ENCODE measurements at regions not wholly inside any gene's neighbourhood (a gene's known extent, or its start where the extent isn't known, plus 50 kb on each side); places are given as distances from the start of the nearest gene placed in this dataset.

GRCh38 chr11:35071722-35072121 is 67.2 kb upstream of the CD44 start:
- no peak for ATAC-seq

More at GRCh38 chr11:35071722-35072121, 67.2 kb upstream of the CD44 start:
- Histone ChIP-seq H3K9me2 (ENCODE audit: insufficient read depth) (no peaks in the 10 kb centered on the region), H3K4me2 (ENCODE audit: low read length) (no peak overlapping the region), H4K20me1 (ENCODE audit: insufficient read depth) (no peaks in the 10 kb centered on the region), H3K27me3 (ENCODE audit: insufficient read depth, low read length) (no peaks in the 10 kb centered on the region), H3K9me3 (ENCODE audit: control insufficient read depth in 1 of 2, insufficient read depth in 1 of 2, low read depth in 1 of 2, low read length in 2 of 2) (peaks cover 0 to 6% of the 10 kb centered on the region in 2 experiments; a peak in 1 of 4 replicates), H3K27ac (ENCODE audit: low read depth, low read length) (no peak overlapping the region), H3K36me3 (ENCODE audit: control insufficient read depth in 1 of 2, insufficient read depth in 2 of 2, low read length in 2 of 2) (no peaks in the 10 kb centered on the region), H3K4me1 (ENCODE audit: control insufficient read depth in 1 of 2, insufficient read depth in 2 of 2, low read length in 2 of 2) (peaks cover 0 to 2% of the 10 kb centered on the region in 2 experiments; a peak in 1 of 4 replicates), H3K4me3 (replicated peaks in 1 of 2; ENCODE audit: low read depth in 1 of 2, low read length in 2 of 2) (no peak overlapping the region), H3K9ac (ENCODE audit: low read length) (no peak overlapping the region), H3K79me2 (ENCODE audit: insufficient read depth, low read length) (no peaks in the 10 kb centered on the region), H2AFZ (ENCODE audit: low read depth, low read length, poor library complexity, severe bottlenecking) (no peak overlapping the region)
- intact Hi-C loops (cut with micrococcal nuclease), result no loop called here
- BruUV-seq (replicated peaks), result no TSS peak
- TF ChIP-seq EZH2phosphoT487 (IDR thresholded peaks at IDR 0.05; ENCODE audit: borderline replicate concordance) (no peak), JUND (IDR thresholded peaks at IDR 0.05) (no peak), FOSL1 (IDR thresholded peaks at IDR 0.05; ENCODE audit: low read depth) (no peak), ZNF274 (IDR thresholded peaks at IDR 0.05; ENCODE audit: low read depth, low read length) (no peak), ELF1 (IDR thresholded peaks at IDR 0.05; ENCODE audit: borderline replicate concordance, low read depth) (no peak), CTCF (IDR thresholded peaks at IDR 0.05 in 2 of 3, conservative IDR thresholded peaks at IDR 0.05 in 1 of 3; ENCODE audit: borderline replicate concordance in 1 of 3, insufficient read depth in 1 of 3, low read depth in 2 of 3, low read length in 2 of 3) (no peak), POLR2AphosphoS5 (IDR thresholded peaks at IDR 0.05; ENCODE audit: low read depth, low read length) (no peak), MAX (IDR thresholded peaks at IDR 0.05) (no peak), TCF7L2 (IDR thresholded peaks at IDR 0.05; ENCODE audit: borderline replicate concordance, extremely low read depth, insufficient read depth, insufficient read length) (no peak), SP1 (IDR thresholded peaks at IDR 0.05; ENCODE audit: low read depth) (no peak), ZFX (IDR thresholded peaks at IDR 0.05) (no peak), ATF3 (IDR thresholded peaks at IDR 0.05) (no peak), ZBTB33 (IDR thresholded peaks at IDR 0.05; ENCODE audit: extremely low read depth, insufficient replicate concordance, low read length) (no peak), RAD21 (IDR thresholded peaks at IDR 0.05; ENCODE audit: low read depth) (no peak), CEBPB (IDR thresholded peaks at IDR 0.05; ENCODE audit: low read depth) (no peak), EGR1 (IDR thresholded peaks at IDR 0.05; ENCODE audit: low read depth) (no peak), EZH2 (IDR thresholded peaks at IDR 0.05) (no peak), YY1 (IDR thresholded peaks at IDR 0.05; ENCODE audit: extremely low read depth, insufficient replicate concordance, low read depth, low read length) (no peak), REST (IDR thresholded peaks at IDR 0.05; ENCODE audit: low read depth) (no peak)
- RAD21 ChIA-PET (ENCODE audit: low non-redundant PET in 1 of 2, low total read pairs in 2 of 2, uncharacterized antibody in 2 of 2, unreplicated experiment in 2 of 2), result interaction anchor here in 1 of 2 experiments (0.7 kb wide), 1 partner anchor 68 kb away, joined by 3 read pairs; no protein-coding TSS in a partner anchor
- POLR2A ChIA-PET, result no interaction called here
- DNase-seq (ENCODE audit: low read depth, low spot score), result no peak
- CTCF ChIA-PET, result no interaction called here

Data from HCT116 (cell line).